22Rv1 (cell line): ENCODE measurements at regions not wholly inside any gene's neighbourhood (a gene's known extent, or its start where the extent isn't known, plus 50 kb on each side); places are given as distances from the start of the nearest gene placed in this dataset.

Experiments
- H3K27ac ChIP-seq: fragments of 450-650 bp; 2 replicates; pipeline ENCODE4 v1.5.1; 2017
- ZFX ChIP-seq: fragments of 450-650 bp; IDR thresholded peaks from 2 replicates; pipeline ENCODE4 v1.6.1; 2017; ENCODE audit warnings: antibody characterized with exemption, borderline replicate concordance
- TF ChIP-seq, protein P1 (sequence below): fragments of 450-650 bp; IDR thresholded peaks from 2 replicates; pipeline ENCODE4 v1.5.1; 2017; ENCODE audit warnings: mild to moderate bottlenecking

GRCh38 chr22:27629908-27630673 lies 171.5 kb downstream of the MN1 start:
- H3K27ac ChIP-seq: no peak overlapping the region
- TF ChIP-seq, protein P1, sequence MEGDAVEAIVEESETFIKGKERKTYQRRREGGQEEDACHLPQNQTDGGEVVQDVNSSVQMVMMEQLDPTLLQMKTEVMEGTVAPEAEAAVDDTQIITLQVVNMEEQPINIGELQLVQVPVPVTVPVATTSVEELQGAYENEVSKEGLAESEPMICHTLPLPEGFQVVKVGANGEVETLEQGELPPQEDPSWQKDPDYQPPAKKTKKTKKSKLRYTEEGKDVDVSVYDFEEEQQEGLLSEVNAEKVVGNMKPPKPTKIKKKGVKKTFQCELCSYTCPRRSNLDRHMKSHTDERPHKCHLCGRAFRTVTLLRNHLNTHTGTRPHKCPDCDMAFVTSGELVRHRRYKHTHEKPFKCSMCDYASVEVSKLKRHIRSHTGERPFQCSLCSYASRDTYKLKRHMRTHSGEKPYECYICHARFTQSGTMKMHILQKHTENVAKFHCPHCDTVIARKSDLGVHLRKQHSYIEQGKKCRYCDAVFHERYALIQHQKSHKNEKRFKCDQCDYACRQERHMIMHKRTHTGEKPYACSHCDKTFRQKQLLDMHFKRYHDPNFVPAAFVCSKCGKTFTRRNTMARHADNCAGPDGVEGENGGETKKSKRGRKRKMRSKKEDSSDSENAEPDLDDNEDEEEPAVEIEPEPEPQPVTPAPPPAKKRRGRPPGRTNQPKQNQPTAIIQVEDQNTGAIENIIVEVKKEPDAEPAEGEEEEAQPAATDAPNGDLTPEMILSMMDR: no peak
- TF ChIP-seq ZFX: no peak

DNA sequence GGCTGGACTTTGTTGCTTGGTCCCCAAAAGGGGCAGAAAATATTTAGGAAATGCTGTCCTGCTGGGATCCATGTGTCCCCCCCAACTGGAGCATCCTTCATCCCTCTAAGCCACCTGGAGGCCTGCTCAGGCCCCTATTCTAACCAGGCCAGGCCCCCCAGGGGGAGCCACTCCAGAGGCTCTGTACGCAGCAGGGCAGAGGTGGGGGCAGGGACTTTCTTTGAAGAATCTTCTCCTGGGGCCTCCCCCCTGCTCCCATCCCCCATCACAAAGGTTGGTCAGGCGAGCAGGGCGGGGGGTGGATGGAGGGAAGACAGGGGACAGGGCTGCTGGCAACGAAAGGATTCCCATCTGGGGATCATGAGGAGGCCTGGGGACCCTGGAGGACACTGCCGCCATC lies 170.8 kb downstream of the MN1 start:
- no peak overlapping the region for H3K27ac ChIP-seq
- TF ChIP-seq ZFX: no peak
- TF ChIP-seq, protein P1: no peak

- no peak for TF ChIP-seq ZFX
- TF ChIP-seq, protein P1: no peak
- H3K27ac ChIP-seq: no peak overlapping the region
These were observed 169.9 kb downstream of the MN1 start for GRCh38 chr22:27631641-27632040.

GRCh38 chr22:27632451-27633295 lies 168.9 kb downstream of the MN1 start:
- no peak overlapping the region for H3K27ac ChIP-seq
- TF ChIP-seq, protein P1: no peak
- TF ChIP-seq ZFX: no peak

DNA sequence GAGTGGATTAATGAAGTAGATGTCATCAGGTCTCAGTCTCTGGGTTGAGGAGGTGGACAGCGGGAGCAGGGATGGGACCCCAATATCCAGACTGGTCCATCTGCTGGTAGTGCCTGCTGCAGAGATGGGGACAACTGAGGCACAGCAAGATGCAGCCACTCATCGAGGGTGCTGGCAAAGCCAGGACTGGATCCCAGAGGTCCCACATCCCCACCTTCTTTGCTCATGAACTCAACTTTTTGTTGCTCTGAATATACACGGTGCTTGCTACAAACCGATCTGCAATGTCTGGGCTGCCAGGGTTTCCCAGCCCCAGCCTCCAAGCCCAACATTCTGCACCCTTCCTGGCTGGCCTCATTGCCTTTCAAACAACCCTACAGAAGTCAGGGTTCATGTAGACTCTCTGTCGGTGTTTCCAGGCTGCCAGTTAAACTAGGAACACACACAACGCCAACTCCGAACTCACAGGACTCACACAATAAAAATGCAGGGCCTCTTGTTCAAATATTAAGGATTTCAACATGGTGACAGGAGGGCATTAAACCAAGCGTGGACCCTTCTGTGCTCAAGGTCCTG lies 168.2 kb downstream of the MN1 start:
- TF ChIP-seq, protein P1: no peak
- no peak for TF ChIP-seq ZFX

DNA sequence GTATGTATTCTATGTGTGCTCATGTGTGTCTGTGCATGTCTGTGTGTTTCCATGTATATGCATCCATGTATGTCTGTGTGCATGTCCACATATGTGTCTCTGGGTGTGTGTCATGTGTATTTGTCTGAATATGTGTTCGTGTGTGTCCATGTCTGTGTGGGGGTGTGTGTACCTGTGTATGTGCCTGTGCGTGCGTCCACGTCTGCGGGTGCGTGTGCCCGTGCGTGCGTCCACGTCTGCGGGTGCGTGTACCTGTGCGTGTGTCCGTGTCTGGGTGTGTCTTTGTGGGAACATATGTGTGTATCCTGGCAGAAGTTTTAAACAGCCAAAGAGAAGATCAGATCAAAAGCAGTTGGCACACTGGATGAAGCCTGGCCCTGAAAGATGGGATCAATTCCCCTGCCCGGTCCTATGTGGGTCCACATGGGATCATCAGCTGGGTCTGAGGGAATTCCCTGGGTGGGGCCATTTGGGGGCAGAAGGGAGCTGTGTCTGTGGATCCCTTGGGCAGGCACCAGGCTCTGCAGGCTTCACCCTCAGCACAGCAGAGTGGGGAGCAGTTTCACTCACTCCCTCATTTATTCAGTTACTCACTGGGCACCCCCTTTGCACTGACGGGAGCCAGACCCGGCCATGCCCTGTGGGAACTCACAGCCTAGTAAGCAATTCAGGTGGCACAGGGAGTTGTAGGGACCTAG lies 167.4 kb downstream of the MN1 start:
- TF ChIP-seq, protein P1: no peak
- TF ChIP-seq ZFX: no peak

More for the DNA sequence above, 168.2 kb downstream of the MN1 start:
- H3K27ac ChIP-seq: no peak overlapping the region

More for the DNA sequence above, 167.4 kb downstream of the MN1 start:
- H3K27ac ChIP-seq: no peak overlapping the region
